ENCODE measurements at regions not wholly inside any gene's neighbourhood (a gene's known extent, or its start where the extent isn't known, plus 50 kb on each side); places are given as distances from the start of the nearest gene placed in this dataset.

- no peak for TF ChIP-seq CTCF (conservative IDR thresholded peaks at IDR 0.05; ENCODE audit: low read depth in 2 of 2)
- TF ChIP-seq STAT1 (IDR thresholded peaks at IDR 0.05; ENCODE audit: unreplicated experiment) = no peak
Measured at GRCh38 chr6:113083947-113084346, 736.8 kb downstream of the RFPL4B start (continued).

GRCh38 chr6:113089056-113089455 lies 741.9 kb downstream of the RFPL4B start:
- H3K4me3 Mint-ChIP-seq = no peak overlapping the region
- peaks cover 3% of the 10 kb centered on the region for H3K27me3 Mint-ChIP-seq (ENCODE audit: insufficient read depth, low read depth, poor library complexity)
- Histone ChIP-seq H3K9me2 (ENCODE audit: insufficient read depth) (no peaks in the 10 kb centered on the region), H3K27ac (ENCODE audit: low read depth) (no peak overlapping the region), H3K79me2 (replicated peaks; ENCODE audit: insufficient read depth) (no peaks in the 10 kb centered on the region), H3K4me2 (no peak overlapping the region), H4K20me1 (replicated peaks; ENCODE audit: insufficient read depth) (no peaks in the 10 kb centered on the region), H3K27me3 (ENCODE audit: insufficient read depth) (no peaks in the 10 kb centered on the region), H3F3A (replicated peaks; ENCODE audit: low read depth) (no peaks in the 10 kb centered on the region), H3K36me3 (ENCODE audit: insufficient read depth) (no peaks in the 10 kb centered on the region), H3K4me1 (ENCODE audit: insufficient read depth) (no peaks in the 10 kb centered on the region), H2AFZ (no peak overlapping the region), H3K4me3 (no peak overlapping the region)
- ATAC-seq (peak; percentile 84), DNase-seq (ENCODE audit: low spot score) (peak; percentile 64)
- no peaks in the 10 kb centered on the region for H3K4me1 Mint-ChIP-seq
- H3K36me3 Mint-ChIP-seq (ENCODE audit: low read depth) = no peaks in the 10 kb centered on the region
- no peaks in the 10 kb centered on the region; the same call in 2 of the 3 replicates for H3K9me3 Mint-ChIP-seq
- no peak overlapping the region for H3K27ac Mint-ChIP-seq
- peak; percentile 66 to 73 for TF ChIP-seq CTCF (conservative IDR thresholded peaks at IDR 0.05; ENCODE audit: low read depth in 2 of 2)
- TF ChIP-seq EZH2phosphoT487 (IDR thresholded peaks at IDR 0.05; ENCODE audit: unreplicated experiment) = no peak

- Histone ChIP-seq H3K27me3 (ENCODE audit: insufficient read depth) (no peaks in the 10 kb centered on the region), H3F3A (replicated peaks; ENCODE audit: low read depth) (no peaks in the 10 kb centered on the region), H3K4me1 (ENCODE audit: insufficient read depth) (no peaks in the 10 kb centered on the region; the same call in 1 of the 2 replicates), H3K27ac (ENCODE audit: low read depth) (no peak overlapping the region), H4K20me1 (replicated peaks; ENCODE audit: insufficient read depth) (no peaks in the 10 kb centered on the region), H3K9me2 (ENCODE audit: insufficient read depth) (no peaks in the 10 kb centered on the region; the same call in 1 of the 2 replicates), H3K36me3 (ENCODE audit: insufficient read depth) (no peaks in the 10 kb centered on the region), H3K79me2 (replicated peaks; ENCODE audit: insufficient read depth) (no peaks in the 10 kb centered on the region), H3K4me3 (no peak overlapping the region), H2AFZ (no peak overlapping the region), H3K4me2 (no peak overlapping the region)
- ATAC-seq (no peak), DNase-seq (ENCODE audit: low spot score) (no peak)
- Mint-ChIP-seq H3K4me3 (no peak overlapping the region), H3K9me3 (no peaks in the 10 kb centered on the region; the same call in 2 of the 3 replicates), H3K4me1 (peaks cover 2% of the 10 kb centered on the region; the same call in 2 of the 3 replicates), H3K27me3 (ENCODE audit: insufficient read depth, low read depth, poor library complexity) (peaks cover 3% of the 10 kb centered on the region), H3K27ac (no peak overlapping the region), H3K36me3 (ENCODE audit: low read depth) (no peaks in the 10 kb centered on the region)
- TF ChIP-seq JUNB (IDR thresholded peaks at IDR 0.05; ENCODE audit: unreplicated experiment) (no peak), REST (IDR thresholded peaks at IDR 0.05; ENCODE audit: unreplicated experiment) (no peak), CREB1 (CRISPR knock-in tag; IDR thresholded peaks at IDR 0.05; ENCODE audit: low read depth) (no peak), ETS1 (IDR thresholded peaks at IDR 0.05) (no peak), EZH2 (IDR thresholded peaks at IDR 0.05; ENCODE audit: low read depth, unreplicated experiment) (no peak), STAT1 (IDR thresholded peaks at IDR 0.05; ENCODE audit: unreplicated experiment) (no peak), ZNF114 (CRISPR knock-in tag; IDR thresholded peaks at IDR 0.05) (no peak), EZH2phosphoT487 (IDR thresholded peaks at IDR 0.05; ENCODE audit: unreplicated experiment) (no peak), ZNF331 (CRISPR knock-in tag; IDR thresholded peaks at IDR 0.05; ENCODE audit: low read depth) (no peak), POLR2AphosphoS5 (IDR thresholded peaks at IDR 0.05; ENCODE audit: low read depth) (no peak)
Measured at GRCh38 chr6:113092795-113093194, 745.7 kb downstream of the RFPL4B start.
